GM18909 (cell line): ENCODE measurements at regions not wholly inside any gene's neighbourhood (a gene's known extent, or its start where the extent isn't known, plus 50 kb on each side); places are given as distances from the start of the nearest gene placed in this dataset.

Experiments used
- ATAC-seq: cut with Tn5 transposase; IDR thresholded peaks from one replicate; pipeline ENCODE4 v1.9.1; 2021; ENCODE audit warnings: mild to moderate bottlenecking; ENCODE audit not compliant: unreplicated experiment, poor library complexity

DNA sequence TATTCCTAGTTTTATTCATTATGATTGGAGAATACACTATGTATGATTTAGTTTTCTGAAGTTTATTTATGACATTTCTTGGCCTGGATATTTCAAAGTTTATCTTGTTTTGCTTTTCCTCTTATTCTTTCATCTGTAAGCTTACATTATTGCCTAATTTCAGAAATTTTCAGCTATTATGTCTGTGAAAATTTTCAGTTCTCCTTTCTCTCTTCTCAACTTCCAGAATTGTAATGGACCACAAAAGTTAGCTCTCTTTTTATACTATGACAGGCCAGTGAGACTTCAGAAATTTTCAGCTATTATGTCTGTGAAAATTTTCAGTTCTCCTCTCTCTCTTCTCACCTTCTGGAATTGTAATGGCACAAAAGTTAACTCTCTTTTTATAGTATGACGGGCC, 97.2 kb upstream of the SCN7A start:
- no peak for ATAC-seq

GRCh38 chr2:166573391-166573790, 79.3 kb upstream of the SCN7A start:
- no peak for ATAC-seq

GRCh38 chr2:166572937-166573336, 78.9 kb upstream of the SCN7A start:
- ATAC-seq: no peak

DNA sequence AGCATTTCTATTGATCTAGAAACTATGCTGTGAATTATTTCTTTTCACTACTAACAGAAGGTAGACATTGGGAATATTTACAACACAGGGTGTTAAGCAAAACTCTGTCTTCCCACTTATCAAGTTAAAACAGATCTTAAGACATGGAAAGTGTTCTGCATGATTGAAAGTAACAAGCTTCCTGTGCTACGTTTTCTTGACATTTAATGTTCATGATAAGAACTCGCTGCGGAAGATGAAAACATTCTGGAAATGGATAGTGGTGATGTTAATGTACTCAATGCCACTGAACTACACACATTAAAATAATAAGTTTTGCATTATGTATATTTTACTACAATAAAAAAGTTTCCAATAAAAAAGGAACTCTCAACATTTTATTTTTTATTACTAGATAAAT, 74.4 kb upstream of the SCN7A start:
- no peak for ATAC-seq

DNA sequence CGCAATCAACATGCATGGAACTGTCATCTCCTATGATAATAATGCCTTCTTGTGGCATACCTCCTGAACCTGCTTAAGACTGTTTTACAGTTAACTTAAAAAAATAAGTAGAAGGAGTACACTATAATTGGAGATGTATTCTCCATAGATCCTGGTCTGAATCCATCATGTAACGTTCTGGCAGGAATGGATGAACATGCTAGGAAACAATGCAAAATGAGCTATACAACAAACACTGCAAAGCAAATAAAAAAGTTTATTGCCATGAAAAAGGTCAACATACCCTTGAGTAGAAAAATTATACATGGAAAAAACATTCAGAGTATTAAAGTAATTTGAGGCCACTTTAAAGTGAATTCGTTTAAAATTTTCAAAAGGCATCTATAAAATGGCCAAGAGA, 71.5 kb upstream of the SCN7A start:
- ATAC-seq: no peak

DNA sequence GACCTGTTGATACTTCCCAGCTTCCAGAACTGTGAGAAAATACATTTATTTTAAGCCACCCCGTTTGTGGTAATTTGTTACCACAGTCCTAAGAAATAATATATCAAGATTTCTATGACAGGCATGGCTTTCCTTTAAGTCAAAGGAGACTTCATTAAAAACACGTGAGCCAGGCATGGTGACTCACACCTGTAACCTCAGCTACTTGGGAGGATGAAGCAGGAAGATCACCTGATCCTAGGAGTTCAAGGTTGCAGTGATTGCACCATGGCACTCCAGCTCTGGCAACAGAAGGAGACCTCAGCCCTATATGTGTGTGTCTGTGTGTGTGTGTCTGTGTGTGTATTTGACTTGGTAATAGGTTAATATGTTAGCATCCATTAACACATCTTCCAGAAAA, 69.8 kb upstream of the SCN7A start:
- ATAC-seq: no peak

DNA sequence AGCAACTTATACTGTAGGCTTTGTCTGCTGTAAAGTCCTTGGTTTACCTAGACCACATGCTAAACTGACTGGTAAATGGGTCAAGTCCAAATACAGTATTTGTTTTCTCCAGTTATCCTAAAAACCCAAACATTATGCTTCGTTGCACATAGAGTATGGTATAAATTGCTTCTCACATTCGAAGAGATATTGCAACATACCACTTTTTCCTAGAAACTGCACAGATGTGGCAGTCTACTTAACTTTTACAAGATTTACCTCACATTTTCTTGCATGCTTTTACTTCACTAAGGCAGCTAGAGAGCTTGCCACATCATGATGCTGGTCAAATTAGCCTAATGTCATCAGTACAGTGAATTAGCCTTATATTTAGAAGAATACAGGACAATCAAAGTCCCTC, 66.0 kb upstream of the SCN7A start:
- no peak for ATAC-seq

GRCh38 chr2:166550923-166551322, 56.9 kb upstream of the SCN7A start:
- ATAC-seq: no peak

GRCh38 chr2:166545473-166545872, 51.4 kb upstream of the SCN7A start:
- ATAC-seq: no peak
